ENCODE measurements at regions not wholly inside any gene's neighbourhood (a gene's known extent, or its start where the extent isn't known, plus 50 kb on each side); places are given as distances from the start of the nearest gene placed in this dataset.

- no peak for TF ChIP-seq CTCF (IDR thresholded peaks at IDR 0.05)
- TF ChIP-seq POLR2AphosphoS5 (IDR thresholded peaks at IDR 0.05): no peak
Observed at GRCh38 chr1:239829535-239829934, 262.1 kb upstream of the FMN2 start.

Data from stomach (tissue), 4 donors.